ENCODE measurements at regions not wholly inside any gene's neighbourhood (a gene's known extent, or its start where the extent isn't known, plus 50 kb on each side); places are given as distances from the start of the nearest gene placed in this dataset.

DNA sequence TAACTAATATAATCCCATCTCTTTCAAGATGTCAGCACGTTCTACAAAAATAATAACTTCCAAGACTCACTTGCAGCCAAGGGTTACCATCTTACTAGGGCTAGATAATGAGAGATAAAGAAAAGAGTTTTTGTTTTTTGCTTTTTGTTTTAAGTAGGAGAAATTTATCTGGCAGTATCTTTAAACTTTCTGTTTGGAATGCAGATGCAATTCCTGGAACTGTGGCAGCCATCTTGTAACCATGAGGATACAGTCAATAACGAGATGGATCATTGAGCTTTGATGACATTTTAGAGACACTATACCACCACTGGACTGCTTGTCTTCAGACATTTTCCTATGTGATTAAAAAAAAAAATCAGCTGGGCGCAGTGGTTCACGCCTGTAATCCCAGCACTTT lies 171.2 kb upstream of the ARID2 start:
- POLR2A ChIA-PET: interaction anchor here (0.9 kb wide), 1 partner anchor 10 kb away, joined by 3 read pairs; no protein-coding TSS in a partner anchor
- no peak overlapping the region for H3K27ac Mint-ChIP-seq (ENCODE audit: low read depth, unreplicated experiment)
- no peak for TF ChIP-seq CTCF (IDR thresholded peaks at IDR 0.05; ENCODE audit: unreplicated experiment)
- no peak overlapping the region for H3K4me3 Mint-ChIP-seq (ENCODE audit: unreplicated experiment)
- no peaks in the 10 kb centered on the region for H3K4me1 Mint-ChIP-seq (ENCODE audit: insufficient read depth, unreplicated experiment)
- H3K27me3 Mint-ChIP-seq (ENCODE audit: insufficient read depth, unreplicated experiment): no peaks in the 10 kb centered on the region
- DNase-seq (ENCODE audit: unreplicated experiment): no peak
- CTCF ChIA-PET: interaction anchor here (0.6 kb wide), 1 partner anchor 14 kb away, joined by 3 read pairs; no protein-coding TSS in a partner anchor
- H3K9me3 Mint-ChIP-seq (ENCODE audit: unreplicated experiment): no peaks in the 10 kb centered on the region
- intact Hi-C loops (cut with micrococcal nuclease): no loop called here
- no peaks in the 10 kb centered on the region for H3K36me3 Mint-ChIP-seq (ENCODE audit: insufficient read depth, unreplicated experiment)
- BruUV-seq (replicated peaks): no TSS peak

GRCh38 chr12:45559537-45559936 lies 170.0 kb upstream of the ARID2 start:
- POLR2A ChIA-PET: no interaction called here
- H3K36me3 Mint-ChIP-seq (ENCODE audit: insufficient read depth, unreplicated experiment): no peaks in the 10 kb centered on the region
- no peak for DNase-seq (ENCODE audit: unreplicated experiment)
- TF ChIP-seq CTCF (IDR thresholded peaks at IDR 0.05; ENCODE audit: unreplicated experiment): no peak
- no peaks in the 10 kb centered on the region for H3K9me3 Mint-ChIP-seq (ENCODE audit: unreplicated experiment)
- H3K27ac Mint-ChIP-seq (ENCODE audit: low read depth, unreplicated experiment): no peak overlapping the region
- H3K27me3 Mint-ChIP-seq (ENCODE audit: insufficient read depth, unreplicated experiment): no peaks in the 10 kb centered on the region
- H3K4me1 Mint-ChIP-seq (ENCODE audit: insufficient read depth, unreplicated experiment): no peaks in the 10 kb centered on the region
- no TSS peak for BruUV-seq (replicated peaks)
- CTCF ChIA-PET: no interaction called here
- H3K4me3 Mint-ChIP-seq (ENCODE audit: unreplicated experiment): no peak overlapping the region
- intact Hi-C loops (cut with micrococcal nuclease): no loop called here

DNA sequence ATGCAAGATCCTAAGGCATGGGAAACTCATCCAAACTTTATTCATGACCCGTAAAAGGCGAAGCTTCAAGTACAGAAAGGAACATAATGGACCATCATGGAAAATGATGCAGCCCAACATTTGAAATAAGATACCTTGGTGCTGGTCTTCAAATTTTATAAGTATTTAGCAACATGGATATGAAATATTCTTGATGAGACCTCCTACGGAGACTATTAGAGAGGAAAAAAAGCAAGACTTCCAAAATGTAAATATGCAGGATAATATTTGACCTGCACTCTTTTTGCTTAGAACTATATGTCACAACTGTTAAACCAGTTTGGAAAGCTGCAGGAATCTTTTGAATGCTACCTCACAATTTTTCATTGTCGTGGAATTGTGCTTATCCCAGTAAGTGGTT lies 168.8 kb upstream of the ARID2 start:
- H3K27me3 Mint-ChIP-seq (ENCODE audit: insufficient read depth, unreplicated experiment): no peaks in the 10 kb centered on the region
- no peak for DNase-seq (ENCODE audit: unreplicated experiment)
- intact Hi-C loops (cut with micrococcal nuclease): no loop called here
- no peak overlapping the region for H3K27ac Mint-ChIP-seq (ENCODE audit: low read depth, unreplicated experiment)
- no peaks in the 10 kb centered on the region for H3K9me3 Mint-ChIP-seq (ENCODE audit: unreplicated experiment)
- H3K4me3 Mint-ChIP-seq (ENCODE audit: unreplicated experiment): no peak overlapping the region
- TF ChIP-seq CTCF (IDR thresholded peaks at IDR 0.05; ENCODE audit: unreplicated experiment): no peak
- ChIA-PET CTCF (interaction anchor here (0.9 kb wide), 1 partner anchor 17 kb away, joined by 3 read pairs; no protein-coding TSS in a partner anchor), POLR2A (interaction anchor here (0.8 kb wide), 1 partner anchor 22 kb away, joined by 4 read pairs; no protein-coding TSS in a partner anchor)
- no peaks in the 10 kb centered on the region for H3K36me3 Mint-ChIP-seq (ENCODE audit: insufficient read depth, unreplicated experiment)
- no peaks in the 10 kb centered on the region for H3K4me1 Mint-ChIP-seq (ENCODE audit: insufficient read depth, unreplicated experiment)
- no TSS peak for BruUV-seq (replicated peaks)

GRCh38 chr12:45561488-45561887 lies 168.0 kb upstream of the ARID2 start:
- no TSS peak for BruUV-seq (replicated peaks)
- Mint-ChIP-seq H3K27ac (ENCODE audit: low read depth, unreplicated experiment) (no peak overlapping the region), H3K36me3 (ENCODE audit: insufficient read depth, unreplicated experiment) (no peaks in the 10 kb centered on the region), H3K9me3 (ENCODE audit: unreplicated experiment) (no peaks in the 10 kb centered on the region), H3K27me3 (ENCODE audit: insufficient read depth, unreplicated experiment) (no peaks in the 10 kb centered on the region), H3K4me1 (ENCODE audit: insufficient read depth, unreplicated experiment) (no peaks in the 10 kb centered on the region), H3K4me3 (ENCODE audit: unreplicated experiment) (no peak overlapping the region)
- ChIA-PET CTCF (interaction anchor here (0.6 to 0.7 kb wide), 2 partner anchors 153 to 262 kb away, joined by 3 read pairs; no protein-coding TSS in a partner anchor), POLR2A (no interaction called here)
- DNase-seq (ENCODE audit: unreplicated experiment): no peak
- no peak for TF ChIP-seq CTCF (IDR thresholded peaks at IDR 0.05; ENCODE audit: unreplicated experiment)
- intact Hi-C loops (cut with micrococcal nuclease): no loop called here

Data from MCF 10A (cell line).